ENCODE measurements at regions not wholly inside any gene's neighbourhood (a gene's known extent, or its start where the extent isn't known, plus 50 kb on each side); places are given as distances from the start of the nearest gene placed in this dataset.

DNA sequence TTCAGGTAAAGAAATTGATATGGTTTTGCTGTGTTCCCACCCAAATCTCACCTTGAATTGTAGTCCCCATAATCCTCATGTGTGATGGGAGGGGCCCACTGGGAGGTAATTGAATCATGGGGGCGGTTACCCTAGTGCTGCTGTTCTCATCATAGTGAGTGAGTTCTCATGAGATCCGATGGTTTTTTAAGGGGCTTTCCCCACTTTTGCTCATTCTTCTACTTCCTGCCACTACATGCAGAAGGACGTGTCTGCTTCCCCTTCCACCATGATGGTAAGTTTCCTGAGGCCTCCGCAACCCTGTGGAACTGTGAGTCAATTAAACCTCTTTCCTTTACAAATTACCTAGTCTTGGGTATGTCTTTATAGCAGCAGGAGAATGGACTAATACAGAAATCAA is 69.3 kb downstream of the MIS18A start:
- no peak overlapping the region for H3K4me3 Mint-ChIP-seq (ENCODE audit: low read depth)
- no peaks in the 10 kb centered on the region for H3K9me3 Mint-ChIP-seq (ENCODE audit: low read depth)

DNA sequence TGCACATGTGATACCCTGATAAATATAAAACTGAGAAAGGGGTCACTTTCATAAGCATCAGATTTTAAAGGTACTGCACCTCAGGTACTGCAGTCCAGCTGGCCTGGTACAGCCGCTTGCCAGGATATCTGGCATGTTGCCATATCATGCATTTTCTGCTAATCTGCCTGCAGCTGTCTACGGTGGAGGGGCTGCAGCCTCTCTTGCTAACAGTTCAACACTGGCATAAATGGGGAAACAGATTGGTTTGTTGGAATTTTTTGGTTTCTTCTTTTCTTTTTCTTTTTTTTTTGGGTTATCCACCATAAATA is 71.5 kb downstream of the MIS18A start:
- Mint-ChIP-seq H3K9me3 (ENCODE audit: low read depth) (no peaks in the 10 kb centered on the region), H3K4me3 (ENCODE audit: low read depth) (no peak overlapping the region), H3K27me3 (no peaks in the 10 kb centered on the region), H3K4me1 (ENCODE audit: low read depth) (no peaks in the 10 kb centered on the region), H3K36me3 (ENCODE audit: insufficient read depth) (no peaks in the 10 kb centered on the region), H3K27ac (no peak overlapping the region)
- TF ChIP-seq, protein P1, sequence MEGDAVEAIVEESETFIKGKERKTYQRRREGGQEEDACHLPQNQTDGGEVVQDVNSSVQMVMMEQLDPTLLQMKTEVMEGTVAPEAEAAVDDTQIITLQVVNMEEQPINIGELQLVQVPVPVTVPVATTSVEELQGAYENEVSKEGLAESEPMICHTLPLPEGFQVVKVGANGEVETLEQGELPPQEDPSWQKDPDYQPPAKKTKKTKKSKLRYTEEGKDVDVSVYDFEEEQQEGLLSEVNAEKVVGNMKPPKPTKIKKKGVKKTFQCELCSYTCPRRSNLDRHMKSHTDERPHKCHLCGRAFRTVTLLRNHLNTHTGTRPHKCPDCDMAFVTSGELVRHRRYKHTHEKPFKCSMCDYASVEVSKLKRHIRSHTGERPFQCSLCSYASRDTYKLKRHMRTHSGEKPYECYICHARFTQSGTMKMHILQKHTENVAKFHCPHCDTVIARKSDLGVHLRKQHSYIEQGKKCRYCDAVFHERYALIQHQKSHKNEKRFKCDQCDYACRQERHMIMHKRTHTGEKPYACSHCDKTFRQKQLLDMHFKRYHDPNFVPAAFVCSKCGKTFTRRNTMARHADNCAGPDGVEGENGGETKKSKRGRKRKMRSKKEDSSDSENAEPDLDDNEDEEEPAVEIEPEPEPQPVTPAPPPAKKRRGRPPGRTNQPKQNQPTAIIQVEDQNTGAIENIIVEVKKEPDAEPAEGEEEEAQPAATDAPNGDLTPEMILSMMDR (IDR thresholded peaks at IDR 0.05; ENCODE audit: unreplicated experiment), result no peak
- no peak for DNase-seq (ENCODE audit: low spot score, unreplicated experiment)

More for the DNA sequence above, 69.3 kb downstream of the MIS18A start:
- Mint-ChIP-seq H3K36me3 (ENCODE audit: insufficient read depth) (no peaks in the 10 kb centered on the region), H3K27ac (no peak overlapping the region), H3K4me1 (ENCODE audit: low read depth) (no peaks in the 10 kb centered on the region), H3K27me3 (no peaks in the 10 kb centered on the region)
- TF ChIP-seq, protein P1 (IDR thresholded peaks at IDR 0.05; ENCODE audit: unreplicated experiment), result no peak
- DNase-seq (ENCODE audit: low spot score, unreplicated experiment), result no peak

DNA sequence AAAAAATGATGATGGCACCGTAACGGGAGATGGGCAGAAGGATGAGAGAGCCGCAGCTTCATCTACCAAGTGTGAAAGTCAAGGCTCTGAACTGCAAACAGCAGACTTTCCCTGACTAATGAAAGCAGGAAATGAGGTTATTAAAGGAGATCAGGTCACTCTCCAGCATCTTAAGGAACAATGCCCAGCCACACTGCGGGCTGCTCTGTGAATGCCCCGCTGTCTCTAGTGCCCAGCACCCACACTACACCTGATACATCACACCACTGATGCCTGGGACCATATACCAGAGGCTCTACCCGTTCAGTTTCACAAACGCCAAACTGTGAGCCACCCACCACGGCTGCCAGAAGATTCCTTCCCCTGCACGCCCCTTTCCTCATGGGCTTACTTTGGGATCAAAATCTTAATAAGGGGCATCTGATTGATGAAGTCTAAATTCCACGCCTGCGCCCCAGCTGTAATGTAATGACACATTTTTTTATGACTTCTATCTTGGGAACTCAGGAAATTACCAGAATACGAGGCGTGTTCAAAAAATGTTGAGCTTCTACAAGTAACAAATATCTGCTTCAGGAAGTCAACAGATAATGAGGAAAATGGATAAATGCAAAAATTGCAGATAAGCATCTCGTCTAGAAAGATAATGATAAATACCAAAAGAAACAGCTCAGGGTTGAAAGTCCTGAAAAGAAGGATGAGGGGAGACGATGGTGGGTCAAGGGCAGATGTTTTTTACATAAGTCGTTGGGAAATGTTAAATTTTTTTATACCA is 72.0 kb downstream of the MIS18A start:
- H3K27ac Mint-ChIP-seq, result no peak overlapping the region

DNA sequence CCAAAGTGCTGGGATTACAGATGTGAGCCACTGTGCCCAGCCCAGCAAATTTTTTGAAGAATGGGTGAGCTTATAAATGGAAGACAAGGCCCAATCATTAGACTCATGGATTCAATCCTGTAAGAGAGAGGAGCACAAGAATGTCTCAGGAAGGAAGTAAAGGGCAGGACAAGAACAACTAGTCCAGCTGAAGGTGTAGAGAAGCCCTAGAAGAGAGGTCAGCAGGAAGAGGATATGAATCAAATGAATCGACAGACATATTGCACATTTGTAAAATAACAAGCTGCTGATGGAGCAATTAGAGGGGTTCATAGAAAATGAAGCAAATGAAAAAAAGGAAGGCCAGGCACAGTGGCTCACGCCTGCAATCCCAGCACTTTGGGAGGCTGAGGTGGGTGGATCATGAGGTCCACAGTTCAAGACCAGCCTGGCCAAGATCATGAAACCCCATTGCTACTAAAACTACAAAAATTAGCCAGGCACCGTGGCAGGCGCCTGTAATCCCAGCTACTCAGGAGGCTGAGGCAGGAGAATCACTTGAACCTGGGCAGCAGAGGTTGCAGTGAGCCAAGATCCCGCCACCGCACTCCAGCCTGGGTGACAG is 74.9 kb downstream of the MIS18A start:
- Mint-ChIP-seq H3K27me3 (no peaks in the 10 kb centered on the region), H3K36me3 (ENCODE audit: insufficient read depth) (no peaks in the 10 kb centered on the region), H3K4me1 (ENCODE audit: low read depth) (no peaks in the 10 kb centered on the region), H3K4me3 (ENCODE audit: low read depth) (no peak overlapping the region), H3K27ac (no peak overlapping the region), H3K9me3 (ENCODE audit: low read depth) (no peaks in the 10 kb centered on the region)
- TF ChIP-seq, protein P1 (IDR thresholded peaks at IDR 0.05; ENCODE audit: unreplicated experiment), result no peak
- DNase-seq (ENCODE audit: low spot score, unreplicated experiment), result no peak

More for the DNA sequence above, 72.0 kb downstream of the MIS18A start:
- no peaks in the 10 kb centered on the region for H3K4me1 Mint-ChIP-seq (ENCODE audit: low read depth)
- no peak for DNase-seq (ENCODE audit: low spot score, unreplicated experiment)
- H3K36me3 Mint-ChIP-seq (ENCODE audit: insufficient read depth), result no peaks in the 10 kb centered on the region
- H3K27me3 Mint-ChIP-seq, result no peaks in the 10 kb centered on the region
- TF ChIP-seq, protein P1 (IDR thresholded peaks at IDR 0.05; ENCODE audit: unreplicated experiment), result no peak
- H3K9me3 Mint-ChIP-seq (ENCODE audit: low read depth), result no peaks in the 10 kb centered on the region
- H3K4me3 Mint-ChIP-seq (ENCODE audit: low read depth), result no peak overlapping the region

DNA sequence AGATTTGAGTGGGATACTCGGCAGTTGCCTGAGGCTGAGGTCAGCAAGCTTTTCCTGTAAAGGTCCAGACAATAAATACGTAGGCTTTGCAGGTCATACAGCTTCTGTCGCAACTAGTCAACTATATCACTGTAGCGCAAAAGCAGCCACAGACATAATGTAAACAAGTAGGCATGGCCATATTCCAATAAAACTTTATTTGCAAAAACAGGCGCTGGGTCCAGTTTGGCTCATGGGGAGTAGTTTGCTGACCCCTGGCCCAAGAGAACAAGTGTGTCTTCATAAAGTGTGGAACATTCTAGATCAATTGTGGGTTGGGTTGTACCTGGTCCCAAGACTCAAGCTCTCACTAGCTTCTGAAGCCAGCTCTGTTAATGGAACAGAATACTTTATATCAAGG is 78.8 kb downstream of the MIS18A start:
- no peaks in the 10 kb centered on the region for H3K4me1 Mint-ChIP-seq (ENCODE audit: low read depth)
- H3K27me3 Mint-ChIP-seq, result no peaks in the 10 kb centered on the region
- TF ChIP-seq, protein P1 (IDR thresholded peaks at IDR 0.05; ENCODE audit: unreplicated experiment), result no peak
- H3K36me3 Mint-ChIP-seq (ENCODE audit: insufficient read depth), result no peaks in the 10 kb centered on the region
- no peak for DNase-seq (ENCODE audit: low spot score, unreplicated experiment)
- no peak overlapping the region for H3K4me3 Mint-ChIP-seq (ENCODE audit: low read depth)
- no peaks in the 10 kb centered on the region for H3K9me3 Mint-ChIP-seq (ENCODE audit: low read depth)
- no peak overlapping the region for H3K27ac Mint-ChIP-seq
